H9 (cell line): ENCODE measurements at regions not wholly inside any gene's neighbourhood (a gene's known extent, or its start where the extent isn't known, plus 50 kb on each side); places are given as distances from the start of the nearest gene placed in this dataset.

ENCODE experiments used
- DNase-seq: peaks from one replicate; pipeline ENCODE4 v3.0.0-alpha.2; 2017
- H2AFZ ChIP-seq: one replicate; pipeline ENCODE4 v1.6.1; 2013; ENCODE audit warnings: mild to moderate bottlenecking, low read length, control low read depth, moderate library complexity
- H2AK5ac ChIP-seq: 2 replicates; pipeline ENCODE4 v1.6.1; 2013; ENCODE audit warnings: low read length, control low read depth, mixed read lengths; ENCODE audit not compliant: insufficient read length
- H2BK120ac ChIP-seq: one replicate; pipeline ENCODE4 v1.6.1; 2013; ENCODE audit warnings: low read depth, mild to moderate bottlenecking, low read length, control low read depth, inconsistent platforms; ENCODE audit not compliant: poor library complexity, severe bottlenecking
- H2BK12ac ChIP-seq: 2 replicates; pipeline ENCODE4 v1.6.1; 2013; ENCODE audit warnings: low read length, control low read depth, mixed read lengths, low read depth; ENCODE audit not compliant: insufficient read length
- H2BK15ac ChIP-seq: 2 replicates; pipeline ENCODE4 v1.6.1; 2013; ENCODE audit warnings: low read depth, low read length, control low read depth
- H2BK20ac ChIP-seq: one replicate; pipeline ENCODE4 v1.6.1; 2013; ENCODE audit warnings: low read depth, mild to moderate bottlenecking, low read length, control low read depth, inconsistent platforms; ENCODE audit not compliant: poor library complexity, severe bottlenecking
- H2BK5ac ChIP-seq: 2 replicates; pipeline ENCODE4 v1.6.1; 2013; ENCODE audit warnings: low read length, control low read depth, mixed read lengths; ENCODE audit not compliant: insufficient read length
- H3K14ac ChIP-seq: 2 replicates; pipeline ENCODE4 v1.6.1; 2013; ENCODE audit warnings: low read length, control low read depth; ENCODE audit not compliant: insufficient read depth
- H3K18ac ChIP-seq: 2 replicates; pipeline ENCODE4 v1.6.1; 2013; ENCODE audit warnings: low read depth, mild to moderate bottlenecking, mixed read lengths, low read length, control low read depth; ENCODE audit not compliant: insufficient read length
- H3K23ac ChIP-seq: 2 replicates; pipeline ENCODE4 v1.6.1; 2013; ENCODE audit warnings: low read length, control low read depth, mixed read lengths, low read depth; ENCODE audit not compliant: insufficient read length
- H3K23me2 ChIP-seq: 2 replicates; pipeline ENCODE4 v1.6.1; 2013; ENCODE audit warnings: low read depth, mild to moderate bottlenecking, mixed read lengths, low read length, control low read depth; ENCODE audit not compliant: insufficient read length, poor library complexity, severe bottlenecking
- H3K27ac ChIP-seq: 2 replicates; pipeline ENCODE4 v1.5.1; 2013; ENCODE audit warnings: low read length, control low read depth, mixed read lengths, low read depth; ENCODE audit not compliant: insufficient read length
- H3K27me3 ChIP-seq: 2 replicates; pipeline ENCODE4 v1.6.1; 2013; ENCODE audit warnings: low read length, control low read depth, inconsistent platforms; ENCODE audit not compliant: insufficient read depth
- H3K4ac ChIP-seq: 2 replicates; pipeline ENCODE4 v1.6.1; 2013; ENCODE audit warnings: low read depth, mild to moderate bottlenecking, control low read depth, inconsistent platforms, low read length, moderate library complexity
- H3K4me1 ChIP-seq: 2 replicates; pipeline ENCODE4 v1.6.1; 2013; ENCODE audit warnings: low read length, control low read depth, inconsistent platforms; ENCODE audit not compliant: insufficient read depth
- H3K4me2 ChIP-seq: 2 replicates; pipeline ENCODE4 v1.6.1; 2013; ENCODE audit warnings: low read length, control low read depth, mixed read lengths; ENCODE audit not compliant: insufficient read length, insufficient read depth
- H3K56ac ChIP-seq: 2 replicates; pipeline ENCODE4 v1.6.1; 2013; ENCODE audit warnings: low read depth, mild to moderate bottlenecking, mixed read lengths, low read length, control low read depth; ENCODE audit not compliant: insufficient read length
- H3K79me1 ChIP-seq: 2 replicates; pipeline ENCODE4 v1.6.1; 2013; ENCODE audit warnings: low read depth, mild to moderate bottlenecking, moderate library complexity, low read length, control low read depth, inconsistent platforms; ENCODE audit not compliant: insufficient read depth, poor library complexity, severe bottlenecking
- H3K79me2 ChIP-seq: 2 replicates; pipeline ENCODE4 v1.6.1; 2013; ENCODE audit warnings: low read length, control low read depth, inconsistent platforms; ENCODE audit not compliant: insufficient read depth
- H3K9ac ChIP-seq: 2 replicates; pipeline ENCODE4 v1.6.1; 2013; ENCODE audit warnings: low read length, control low read depth, mixed read lengths; ENCODE audit not compliant: insufficient read length; ENCODE audit errors: extremely low read depth
- H3K9me3 ChIP-seq: one replicate; pipeline ENCODE4 v1.6.1; 2013; ENCODE audit warnings: low read depth, low read length, inconsistent platforms; ENCODE audit not compliant: control insufficient read depth
- H3T11ph ChIP-seq: one replicate; pipeline ENCODE4 v1.6.1; 2013; ENCODE audit warnings: mild to moderate bottlenecking, low read length, control low read depth, inconsistent platforms
- H4K20me1 ChIP-seq: one replicate; pipeline ENCODE4 v1.6.1; 2013; ENCODE audit not compliant: control insufficient read depth, insufficient read length, insufficient read depth
- H4K5ac ChIP-seq: 2 replicates; pipeline ENCODE4 v1.6.1; 2013; ENCODE audit warnings: low read depth, mild to moderate bottlenecking, mixed read lengths, low read length, control low read depth; ENCODE audit not compliant: insufficient read length
- H4K8ac ChIP-seq: replicated peaks from 2 replicates; pipeline ENCODE4 v1.6.1; 2013; ENCODE audit warnings: low read length, control low read depth, mixed read lengths, low read depth; ENCODE audit not compliant: insufficient read length
- H4K91ac ChIP-seq: 2 replicates; pipeline ENCODE4 v1.6.1; 2013; ENCODE audit warnings: low read depth, mild to moderate bottlenecking, moderate library complexity, mixed read lengths, low read length, control low read depth; ENCODE audit not compliant: insufficient read length
- H3K27ac Mint-ChIP-seq, 3 experiments: 2 replicates in 2 of 3; 3 replicates in 1 of 3; pipeline ENCODE4 v1.8.0; 2020 to 2021; ENCODE audit warnings: mixed read lengths in 3 of 3, mild to moderate bottlenecking in 1 of 3, moderate library complexity in 1 of 3
- H3K27me3 Mint-ChIP-seq: 2 replicates; pipeline ENCODE4 v1.8.0; 2021; ENCODE audit warnings: low read depth, mild to moderate bottlenecking, moderate library complexity, mixed read lengths
- H3K36me3 Mint-ChIP-seq, 3 experiments: 2 replicates in 2 of 3; 3 replicates in 1 of 3; pipeline ENCODE4 v1.8.0; 2020 to 2021; ENCODE audit warnings: low read depth in 3 of 3, mixed read lengths in 3 of 3; ENCODE audit not compliant: insufficient read depth in 1 of 3
- H3K4me1 Mint-ChIP-seq, 2 experiments: 2 replicates each; pipeline ENCODE4 v1.8.0; 2020; ENCODE audit warnings: mixed read lengths in 2 of 2
- H3K4me3 Mint-ChIP-seq, 2 experiments: 2 replicates in 1 of 2; 3 replicates in 1 of 2; pipeline ENCODE4 v1.8.0; 2020 to 2021; ENCODE audit warnings: mild to moderate bottlenecking in 2 of 2, mixed read lengths in 2 of 2, moderate library complexity in 1 of 2
- H3K9me3 Mint-ChIP-seq, 2 experiments: 2 replicates in 1 of 2; 3 replicates in 1 of 2; pipeline ENCODE4 v1.8.0; 2020; ENCODE audit warnings: mild to moderate bottlenecking in 2 of 2, mixed read lengths in 2 of 2, moderate library complexity in 1 of 2
- CTCF ChIP-seq: fragments of 200-600 bp; sonication (generic); conservative IDR thresholded peaks from 3 replicates; pipeline ENCODE4 v1.8.0; 2021; ENCODE audit warnings: antibody characterized with exemption, mild to moderate bottlenecking
- WGBS: extraction: QIAGEN DNeasy Blood & Tissue Kit; methylation state at CpG from one replicate; pipeline ENCODE4 v1.1.7; 2013; ENCODE audit warnings: missing lambda C conversion rate, low lambda C conversion rate, mixed read lengths; ENCODE audit not compliant: insufficient read length; ENCODE audit errors: extremely low coverage; 5-methylcytosine and 5-hydroxymethylcytosine counted together

DNA sequence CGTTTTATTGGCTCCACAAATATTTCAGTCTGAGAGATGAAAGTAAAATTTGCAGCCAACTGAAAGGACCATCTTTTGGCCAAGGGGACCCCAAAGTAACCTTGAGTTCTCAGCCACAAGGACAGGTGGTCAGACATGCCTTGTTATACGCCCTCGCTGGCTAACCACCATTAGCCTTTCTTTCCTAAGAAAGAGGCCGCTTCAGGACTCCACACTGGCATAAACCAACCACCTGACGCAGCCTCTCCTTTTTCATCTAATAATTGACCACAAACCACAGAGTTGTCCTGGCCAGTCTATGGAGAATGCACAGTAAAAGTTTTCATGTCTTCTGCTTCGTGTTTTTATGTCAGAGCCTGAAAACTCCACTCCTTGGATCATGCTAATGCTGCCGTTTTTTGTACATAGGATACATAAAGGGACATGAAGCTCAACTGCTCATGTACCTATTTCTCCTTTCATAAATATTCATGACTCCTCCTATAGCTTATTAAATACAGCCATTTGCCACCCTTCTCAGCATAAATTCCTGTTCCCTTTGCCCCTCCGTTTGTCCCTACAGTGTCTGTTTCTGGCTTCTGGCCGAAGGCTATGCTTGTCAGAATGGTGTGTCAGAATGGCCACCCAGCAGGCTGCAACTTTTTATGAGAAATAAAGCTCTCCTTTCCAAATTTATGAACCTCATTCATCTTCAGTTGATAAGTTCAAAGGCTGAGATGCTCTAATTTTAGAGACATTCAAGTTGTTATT lies 374.1 kb upstream of the RBMS3 start:
- Mint-ChIP-seq H3K36me3 (peaks cover 3 to 9% (median 4%) of the 10 kb centered on the region in 3 experiments; a peak in 5 of 7 replicates), H3K4me3 (no peak overlapping the region), H3K27me3 (no peaks in the 10 kb centered on the region), H3K9me3 (peaks cover 0 to 6% of the 10 kb centered on the region in 2 experiments; a peak in 4 of 5 replicates), H3K27ac (no peak overlapping the region), H3K4me1 (no peaks in the 10 kb centered on the region; a peak in 1 of 4 replicates)
- Histone ChIP-seq H2BK120ac (no peak overlapping the region), H3K27ac (no peak overlapping the region), H3K56ac (no peak overlapping the region), H2AK5ac (no peak overlapping the region), H3K18ac (no peak overlapping the region), H3K23ac (no peak overlapping the region), H2BK5ac (no peak overlapping the region), H3K4ac (no peak overlapping the region), H3K9me3 (no peaks in the 10 kb centered on the region), H4K20me1 (no peaks in the 10 kb centered on the region), H3K79me1 (no peaks in the 10 kb centered on the region), H2BK20ac (no peak overlapping the region), H4K8ac (no peak overlapping the region), H3K14ac (no peak overlapping the region), H3K9ac (no peak overlapping the region), H4K91ac (no peak overlapping the region), H2BK15ac (no peak overlapping the region), H2AFZ (no peak overlapping the region), H3K4me2 (no peak overlapping the region), H3K27me3 (no peaks in the 10 kb centered on the region), H3T11ph (no peak overlapping the region), H3K79me2 (no peaks in the 10 kb centered on the region), H3K23me2 (no peaks in the 10 kb centered on the region), H3K4me1 (no peaks in the 10 kb centered on the region), H2BK12ac (no peak overlapping the region), H4K5ac (no peak overlapping the region)
- WGBS: no CpG with 5 or more reads among the region's 9 CpGs
- no peak for DNase-seq
- TF ChIP-seq CTCF: no peak
